Fibroblast of skin of back (primary cell): ENCODE measurements at regions not wholly inside any gene's neighbourhood (a gene's known extent, or its start where the extent isn't known, plus 50 kb on each side); places are given as distances from the start of the nearest gene placed in this dataset.
"Not testable (repeated sequence)": the region's sequence is repeated elsewhere in the genome, so short reads cannot be mapped to it uniquely, and the experiment has no call there.

ENCODE experiments used
- DNase-seq: peaks from one replicate; pipeline ENCODE4 v3.0.0-alpha.2; 2013

GRCh38 chr2:242009846-242010245 is 140.3 kb downstream of the RTP5 start:
- DNase-seq: not testable (repeated sequence)

- DNase-seq: not testable (repeated sequence)
These were observed 141.0 kb downstream of the RTP5 start for GRCh38 chr2:242010252-242011166.

GRCh38 chr2:242011167-242011513 is 141.6 kb downstream of the RTP5 start:
- DNase-seq: no peak

- DNase-seq: no peak
These were observed 142.0 kb downstream of the RTP5 start for GRCh38 chr2:242011516-242011915.

GRCh38 chr2:242011991-242012764 is 142.6 kb downstream of the RTP5 start:
- no peak for DNase-seq

- DNase-seq: no peak
These were observed 143.6 kb downstream of the RTP5 start for GRCh38 chr2:242012956-242013764.

- no peak for DNase-seq
These were observed 144.2 kb downstream of the RTP5 start for GRCh38 chr2:242013771-242014170.

- DNase-seq: no peak
These were observed 145.9 kb downstream of the RTP5 start for GRCh38 chr2:242015108-242016065.

- DNase-seq: no peak
These were observed 147.6 kb downstream of the RTP5 start for GRCh38 chr2:242017086-242017485.

GRCh38 chr2:242018416-242018815 is 148.9 kb downstream of the RTP5 start:
- not testable (repeated sequence) for DNase-seq

GRCh38 chr2:242019344-242019743 is 149.8 kb downstream of the RTP5 start:
- DNase-seq: no peak

- DNase-seq: peak; percentile 14
These were observed 150.9 kb downstream of the RTP5 start for GRCh38 chr2:242020196-242021004.

GRCh38 chr2:242022550-242023290 is 153.2 kb downstream of the RTP5 start:
- no peak for DNase-seq

- DNase-seq: no peak
These were observed 155.3 kb downstream of the RTP5 start for GRCh38 chr2:242024751-242025355.

GRCh38 chr2:242027676-242028450 is 158.3 kb downstream of the RTP5 start:
- DNase-seq: no peak

- no peak for DNase-seq
These were observed 160.1 kb downstream of the RTP5 start for GRCh38 chr2:242029422-242030225.

- no peak for DNase-seq
These were observed 160.7 kb downstream of the RTP5 start for GRCh38 chr2:242030226-242030575.

- DNase-seq: no peak
These were observed 161.3 kb downstream of the RTP5 start for GRCh38 chr2:242030858-242031257.
